ENCODE measurements at regions not wholly inside any gene's neighbourhood (a gene's known extent, or its start where the extent isn't known, plus 50 kb on each side); places are given as distances from the start of the nearest gene placed in this dataset.
"Not testable (repeated sequence)": the region's sequence is repeated elsewhere in the genome, so short reads cannot be mapped to it uniquely, and the experiment has no call there.

DNA sequence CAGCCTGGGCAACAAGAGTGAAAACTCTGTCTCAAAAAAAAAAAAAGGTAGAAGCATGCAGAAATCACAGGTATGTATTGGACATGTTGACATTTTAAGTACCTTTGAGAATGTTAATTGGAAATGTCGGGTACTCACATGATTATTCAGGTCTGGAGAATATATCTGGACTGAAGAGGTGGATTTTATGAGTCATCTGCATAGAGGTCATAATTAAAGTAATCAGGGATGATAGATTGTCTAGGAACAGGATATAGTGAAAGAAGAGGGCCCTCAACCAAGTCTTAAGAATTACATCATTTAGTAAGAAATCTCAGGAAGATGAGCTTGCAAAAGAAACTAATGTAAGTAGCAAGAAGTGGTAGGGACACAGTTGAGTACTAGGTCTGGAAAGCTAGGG is 212.5 kb downstream of the UTRN start:
- in situ Hi-C loops (cut with HindIII; ENCODE audit: low sequenced_read_pairs): no loop called here
- DNase-seq (ENCODE audit: low spot score): no peak

GRCh38 chr6:144500892-144501291 is 215.8 kb downstream of the UTRN start:
- no peak for DNase-seq (ENCODE audit: low spot score)
- in situ Hi-C loops (cut with HindIII; ENCODE audit: low sequenced_read_pairs): no loop called here

GRCh38 chr6:144505214-144505613 is 220.1 kb downstream of the UTRN start:
- in situ Hi-C loops (cut with HindIII; ENCODE audit: low sequenced_read_pairs); DNase-seq (ENCODE audit: low spot score): not testable (repeated sequence)

DNA sequence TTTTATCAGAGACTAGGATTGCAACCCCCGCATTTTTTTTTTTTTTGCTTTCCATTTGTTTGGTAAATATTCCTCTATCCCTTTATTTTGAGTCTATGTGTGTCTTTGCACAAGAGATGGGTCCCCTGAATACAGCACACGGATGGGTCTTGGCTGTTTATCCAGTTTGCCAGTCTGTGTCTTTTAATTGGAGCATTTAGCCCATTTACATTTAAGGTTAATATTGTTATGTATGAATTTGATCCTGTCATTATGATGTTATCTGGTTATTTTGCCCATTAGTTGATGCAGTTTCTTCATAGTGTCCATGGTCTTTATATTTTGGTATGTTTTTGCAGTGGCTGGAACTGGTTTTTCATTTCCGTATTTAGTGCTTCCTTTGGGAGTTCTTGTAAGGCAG is 220.9 kb downstream of the UTRN start:
- in situ Hi-C loops (cut with HindIII; ENCODE audit: low sequenced_read_pairs); DNase-seq (ENCODE audit: low spot score): not testable (repeated sequence)

- DNase-seq (ENCODE audit: low spot score); in situ Hi-C loops (cut with HindIII; ENCODE audit: low sequenced_read_pairs): not testable (repeated sequence)
Measured at GRCh38 chr6:144507772-144508312, 222.7 kb downstream of the UTRN start.

DNA sequence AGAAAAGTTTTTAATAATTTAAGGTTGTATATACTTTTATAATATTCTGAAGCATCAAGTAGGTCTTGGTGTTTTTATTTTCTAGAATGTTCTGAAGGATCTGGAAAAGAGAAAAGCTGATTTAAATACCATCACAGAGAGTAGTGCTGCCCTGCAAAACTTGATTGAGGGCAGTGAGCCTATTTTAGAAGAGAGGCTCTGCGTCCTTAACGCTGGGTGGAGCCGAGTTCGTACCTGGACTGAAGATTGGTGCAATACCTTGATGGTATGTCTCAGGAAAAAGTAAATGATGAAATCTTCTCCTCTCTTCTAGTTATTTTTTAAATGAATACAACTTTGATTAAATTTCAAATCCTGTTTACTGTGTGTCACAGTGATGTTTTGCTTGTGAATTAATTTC is 225.7 kb downstream of the UTRN start:
- DNase-seq (ENCODE audit: low spot score): no peak
- in situ Hi-C loops (cut with HindIII; ENCODE audit: low sequenced_read_pairs): no loop called here

GRCh38 chr6:144515761-144516160 is 230.6 kb downstream of the UTRN start:
- no peak for DNase-seq (ENCODE audit: low spot score)
- in situ Hi-C loops (cut with HindIII; ENCODE audit: low sequenced_read_pairs): no loop called here

- in situ Hi-C loops (cut with HindIII; ENCODE audit: low sequenced_read_pairs): no loop called here
- DNase-seq (ENCODE audit: low spot score): no peak
Measured at GRCh38 chr6:144519426-144519825, 234.3 kb downstream of the UTRN start.

DNA sequence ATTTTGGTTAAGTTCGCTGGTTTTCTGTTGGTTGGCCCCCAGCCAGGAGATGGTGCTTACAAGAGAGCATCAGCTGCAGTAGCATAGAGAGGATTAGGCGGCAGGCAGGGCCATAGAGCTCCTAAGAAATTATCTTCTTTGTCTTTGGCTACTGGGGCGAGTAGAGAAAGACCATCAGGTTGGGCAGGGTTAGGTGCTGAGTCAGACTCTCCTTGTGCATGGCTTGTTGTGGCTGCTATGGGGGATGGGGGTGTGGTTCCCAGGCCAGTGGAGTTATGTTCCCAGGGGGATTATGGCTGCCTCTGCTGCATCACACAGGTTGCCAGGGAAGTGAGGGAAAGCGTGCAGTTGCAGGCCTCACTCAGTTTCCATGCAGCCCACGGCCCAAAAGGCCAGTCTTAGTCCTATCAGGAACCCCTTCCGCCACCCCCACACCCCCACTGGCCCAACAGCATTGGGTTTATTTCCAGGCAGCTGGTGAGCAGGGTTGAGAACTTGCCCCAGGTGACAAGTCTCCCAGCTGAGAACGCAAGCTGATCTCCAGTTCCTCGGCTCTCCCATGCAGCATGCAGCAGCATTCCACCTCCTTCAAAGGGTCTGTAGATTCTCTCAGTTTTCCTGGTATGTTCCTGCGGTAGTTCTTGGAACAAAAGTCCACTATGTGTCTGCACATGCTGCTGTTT is 243.7 kb downstream of the UTRN start:
- in situ Hi-C loops (cut with HindIII; ENCODE audit: low sequenced_read_pairs): no loop called here
- no peak for DNase-seq (ENCODE audit: low spot score)

- in situ Hi-C loops (cut with HindIII; ENCODE audit: low sequenced_read_pairs): no loop called here
Measured at GRCh38 chr6:144530118-144530517, 245.0 kb downstream of the UTRN start.

GRCh38 chr6:144532238-144532637 is 247.1 kb downstream of the UTRN start:
- DNase-seq (ENCODE audit: low spot score); in situ Hi-C loops (cut with HindIII; ENCODE audit: low sequenced_read_pairs): not testable (repeated sequence)

More at GRCh38 chr6:144530118-144530517, 245.0 kb downstream of the UTRN start:
- DNase-seq (ENCODE audit: low spot score): no peak

DNA sequence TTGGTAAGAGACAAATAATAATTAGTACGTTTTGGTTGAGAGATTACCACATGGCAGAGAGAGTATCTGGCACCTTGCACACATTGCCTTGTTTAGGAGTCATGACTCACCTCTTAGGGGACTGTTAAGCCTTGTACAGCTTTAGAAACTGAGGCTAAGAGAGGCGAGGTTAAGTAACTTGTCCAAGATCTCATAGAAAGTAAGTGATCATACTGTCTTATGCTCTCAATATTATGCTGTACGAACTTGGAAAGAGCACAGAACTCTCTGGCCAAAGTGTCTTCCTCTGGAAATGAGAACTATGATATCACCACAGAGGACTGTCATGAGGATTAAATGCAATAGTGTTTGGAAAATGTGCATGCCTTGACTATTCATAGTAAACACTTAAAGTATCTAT is 249.0 kb downstream of the UTRN start:
- in situ Hi-C loops (cut with HindIII; ENCODE audit: low sequenced_read_pairs): no loop called here
- DNase-seq (ENCODE audit: low spot score): no peak

DNA sequence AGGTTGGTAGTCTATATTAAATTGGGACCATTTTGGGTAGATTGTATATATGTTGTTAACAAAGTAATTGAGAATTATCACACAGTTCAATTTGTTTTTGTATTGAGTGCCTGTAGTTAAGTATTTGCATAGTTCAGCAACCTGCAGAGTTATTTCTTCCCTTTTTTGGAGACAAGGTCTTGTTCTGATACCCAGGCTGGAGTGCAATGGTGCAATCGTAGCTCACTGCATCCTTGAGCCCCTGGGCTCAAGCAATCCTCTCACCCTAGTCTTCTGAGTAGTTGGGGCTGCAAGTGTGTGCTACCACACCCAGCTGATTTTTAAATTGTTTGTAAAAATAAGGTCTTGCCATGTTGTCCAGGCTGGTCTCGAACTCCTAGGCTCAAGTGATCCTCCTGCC is 250.5 kb downstream of the UTRN start:
- in situ Hi-C loops (cut with HindIII; ENCODE audit: low sequenced_read_pairs): no loop called here

DNA sequence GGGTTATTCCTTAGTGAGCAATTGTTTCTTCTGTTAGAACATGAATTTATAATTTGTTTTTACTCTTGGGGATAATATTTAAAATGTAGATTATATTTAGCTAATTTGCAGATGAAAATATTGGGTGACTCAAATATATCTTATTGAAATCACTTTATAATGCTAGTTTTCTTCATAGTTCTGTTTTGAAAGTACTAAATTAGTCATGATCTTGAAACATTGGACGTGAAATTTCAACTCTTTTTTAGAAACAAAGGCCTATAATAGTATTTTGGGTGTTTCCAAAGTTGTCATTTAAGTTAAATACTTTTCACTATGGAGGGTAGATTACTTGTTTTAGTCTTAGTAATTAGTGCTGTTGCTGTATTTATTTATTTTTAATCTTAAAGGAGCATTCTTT is 250.9 kb downstream of the UTRN start:
- in situ Hi-C loops (cut with HindIII; ENCODE audit: low sequenced_read_pairs): no loop called here
- DNase-seq (ENCODE audit: low spot score): no peak

More for the DNA sequence above, 250.5 kb downstream of the UTRN start:
- DNase-seq (ENCODE audit: low spot score): no peak

GRCh38 chr6:144543006-144543871 is 258.1 kb downstream of the UTRN start:
- DNase-seq (ENCODE audit: low spot score): no peak
- in situ Hi-C loops (cut with HindIII; ENCODE audit: low sequenced_read_pairs): no loop called here

- DNase-seq (ENCODE audit: low spot score): no peak
- in situ Hi-C loops (cut with HindIII; ENCODE audit: low sequenced_read_pairs): no loop called here
Measured at GRCh38 chr6:144544266-144544830, 259.2 kb downstream of the UTRN start.

- in situ Hi-C loops (cut with HindIII; ENCODE audit: low sequenced_read_pairs): no loop called here
- DNase-seq (ENCODE audit: low spot score): no peak
Measured at GRCh38 chr6:144546807-144547206, 261.7 kb downstream of the UTRN start.

DNA sequence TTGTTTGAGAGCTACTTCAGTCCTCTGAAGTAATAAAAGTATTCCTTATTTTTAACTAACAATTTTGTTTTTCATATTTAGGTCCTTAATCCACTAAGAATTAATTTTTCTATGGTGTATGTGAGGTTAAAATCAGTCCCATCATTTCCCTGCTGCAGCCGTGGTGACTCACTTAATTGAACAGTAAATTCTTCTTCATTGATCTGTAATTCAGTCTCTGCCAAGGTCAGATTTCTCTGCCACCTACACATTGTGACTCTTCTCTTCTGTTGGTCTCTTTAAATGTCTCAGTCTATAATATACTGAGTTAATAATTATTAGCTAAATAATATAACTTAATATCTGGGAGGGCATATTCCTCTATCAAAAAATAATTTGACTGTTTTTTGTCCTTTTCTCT is 262.3 kb downstream of the UTRN start:
- no peak for DNase-seq (ENCODE audit: low spot score)
- in situ Hi-C loops (cut with HindIII; ENCODE audit: low sequenced_read_pairs): no loop called here

GRCh38 chr6:144548536-144548935 is 263.4 kb downstream of the UTRN start:
- in situ Hi-C loops (cut with HindIII; ENCODE audit: low sequenced_read_pairs): no loop called here
- DNase-seq (ENCODE audit: low spot score): no peak
